Stomach (tissue), 4 donors: ENCODE measurements at regions not wholly inside any gene's neighbourhood (a gene's known extent, or its start where the extent isn't known, plus 50 kb on each side); places are given as distances from the start of the nearest gene placed in this dataset.

Experiments used
- POLR2AphosphoS5 ChIP-seq, 3 donors: sonication (generic); formaldehyde crosslinking; IDR thresholded peaks; one replicate each; pipeline ENCODE4 v1.6.1; 2016; ENCODE audit warnings: antibody characterized with exemption in 3 of 3
- TF ChIP-seq, protein P1 (sequence below), 7 experiments: fragments of 450-650 bp in 4 of 7; fragments of 200-600 bp in 3 of 7; sonication (generic) in 3 of 7; IDR thresholded peaks; one replicate each; pipeline ENCODE4 v1.5.1; 2016 to 2019; ENCODE audit warnings: antibody characterized with exemption in 7 of 7, control low read depth in 2 of 7, mild to moderate bottlenecking in 1 of 7

- TF ChIP-seq, protein P1, sequence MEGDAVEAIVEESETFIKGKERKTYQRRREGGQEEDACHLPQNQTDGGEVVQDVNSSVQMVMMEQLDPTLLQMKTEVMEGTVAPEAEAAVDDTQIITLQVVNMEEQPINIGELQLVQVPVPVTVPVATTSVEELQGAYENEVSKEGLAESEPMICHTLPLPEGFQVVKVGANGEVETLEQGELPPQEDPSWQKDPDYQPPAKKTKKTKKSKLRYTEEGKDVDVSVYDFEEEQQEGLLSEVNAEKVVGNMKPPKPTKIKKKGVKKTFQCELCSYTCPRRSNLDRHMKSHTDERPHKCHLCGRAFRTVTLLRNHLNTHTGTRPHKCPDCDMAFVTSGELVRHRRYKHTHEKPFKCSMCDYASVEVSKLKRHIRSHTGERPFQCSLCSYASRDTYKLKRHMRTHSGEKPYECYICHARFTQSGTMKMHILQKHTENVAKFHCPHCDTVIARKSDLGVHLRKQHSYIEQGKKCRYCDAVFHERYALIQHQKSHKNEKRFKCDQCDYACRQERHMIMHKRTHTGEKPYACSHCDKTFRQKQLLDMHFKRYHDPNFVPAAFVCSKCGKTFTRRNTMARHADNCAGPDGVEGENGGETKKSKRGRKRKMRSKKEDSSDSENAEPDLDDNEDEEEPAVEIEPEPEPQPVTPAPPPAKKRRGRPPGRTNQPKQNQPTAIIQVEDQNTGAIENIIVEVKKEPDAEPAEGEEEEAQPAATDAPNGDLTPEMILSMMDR (IDR thresholded peaks at IDR 0.05) = no peak
- no peak for TF ChIP-seq POLR2AphosphoS5 (IDR thresholded peaks at IDR 0.05)
Measured at GRCh38 chr17:45718791-45719190, 65.3 kb upstream of the CRHR1 start.
